Central memory CD4-positive, alpha-beta T cell (primary cell): ENCODE measurements at regions not wholly inside any gene's neighbourhood (a gene's known extent, or its start where the extent isn't known, plus 50 kb on each side); places are given as distances from the start of the nearest gene placed in this dataset.

Experiments used
- DNase-seq: peaks from one replicate; pipeline ENCODE4 v3.0.0; 2022

- no peak for DNase-seq
Observed at GRCh38 chr9:109830545-109830944, 50.5 kb downstream of the PALM2AKAP2 start.

GRCh38 chr9:109831998-109832658, 52.1 kb downstream of the PALM2AKAP2 start:
- no peak for DNase-seq

GRCh38 chr9:109834855-109835254, 54.9 kb downstream of the PALM2AKAP2 start:
- DNase-seq: no peak

- DNase-seq: no peak
Observed at GRCh38 chr9:109843641-109844040, 63.6 kb downstream of the PALM2AKAP2 start.

GRCh38 chr9:109845226-109845625, 65.2 kb downstream of the PALM2AKAP2 start:
- DNase-seq: no peak

GRCh38 chr9:109846776-109847175, 66.8 kb downstream of the PALM2AKAP2 start:
- DNase-seq: no peak

GRCh38 chr9:109852556-109852955, 72.6 kb downstream of the PALM2AKAP2 start:
- DNase-seq: no peak

- DNase-seq: no peak
Observed at GRCh38 chr9:109855540-109855939, 75.5 kb downstream of the PALM2AKAP2 start.

GRCh38 chr9:109856785-109857184, 76.8 kb downstream of the PALM2AKAP2 start:
- no peak for DNase-seq

- no peak for DNase-seq
Observed at GRCh38 chr9:109857336-109857735, 77.3 kb downstream of the PALM2AKAP2 start.

- no peak for DNase-seq
Observed at GRCh38 chr9:109859447-109859846, 79.4 kb downstream of the PALM2AKAP2 start.

- no peak for DNase-seq
Observed at GRCh38 chr9:109860521-109860920, 80.5 kb downstream of the PALM2AKAP2 start.

GRCh38 chr9:109861499-109861898, 81.5 kb downstream of the PALM2AKAP2 start:
- DNase-seq: no peak

- no peak for DNase-seq
Observed at GRCh38 chr9:109861918-109862317, 81.9 kb downstream of the PALM2AKAP2 start.

- no peak for DNase-seq
Observed at GRCh38 chr9:109862452-109862851, 82.5 kb downstream of the PALM2AKAP2 start.

GRCh38 chr9:109863961-109864360, 84.0 kb downstream of the PALM2AKAP2 start:
- no peak for DNase-seq

GRCh38 chr9:109865521-109865920, 85.5 kb downstream of the PALM2AKAP2 start:
- DNase-seq: no peak

GRCh38 chr9:109868207-109868606, 88.2 kb downstream of the PALM2AKAP2 start:
- DNase-seq: no peak

GRCh38 chr9:109868722-109869121, 88.7 kb downstream of the PALM2AKAP2 start:
- DNase-seq: no peak

- DNase-seq: no peak
Observed at GRCh38 chr9:109870365-109870764, 90.4 kb downstream of the PALM2AKAP2 start.

- no peak for DNase-seq
Observed at GRCh38 chr9:109872901-109873300, 92.9 kb downstream of the PALM2AKAP2 start.

- no peak for DNase-seq
Observed at GRCh38 chr9:109875495-109876129, 95.6 kb downstream of the PALM2AKAP2 start.

GRCh38 chr9:109880276-109881169, 100.5 kb downstream of the PALM2AKAP2 start:
- DNase-seq: no peak

- no peak for DNase-seq
Observed at GRCh38 chr9:109883623-109884022, 103.6 kb downstream of the PALM2AKAP2 start.
